ENCODE measurements at regions not wholly inside any gene's neighbourhood (a gene's known extent, or its start where the extent isn't known, plus 50 kb on each side); places are given as distances from the start of the nearest gene placed in this dataset.
A peak's percentile ranks its signal among the peaks of the same experiment; 100 is the strongest.
"Not testable (repeated sequence)": the region's sequence is repeated elsewhere in the genome, so short reads cannot be mapped to it uniquely, and the experiment has no call there.

GRCh38 chr2:193303464-193303863 is 1108.7 kb upstream of the TMEFF2 start:
- in situ Hi-C loops (cut with HindIII; ENCODE audit: low pct_ligation_motif_present, low pct_unique_long_range_greater_than_20kb, low sequenced_read_pairs): no loop called here
- DNase-seq: no peak

DNA sequence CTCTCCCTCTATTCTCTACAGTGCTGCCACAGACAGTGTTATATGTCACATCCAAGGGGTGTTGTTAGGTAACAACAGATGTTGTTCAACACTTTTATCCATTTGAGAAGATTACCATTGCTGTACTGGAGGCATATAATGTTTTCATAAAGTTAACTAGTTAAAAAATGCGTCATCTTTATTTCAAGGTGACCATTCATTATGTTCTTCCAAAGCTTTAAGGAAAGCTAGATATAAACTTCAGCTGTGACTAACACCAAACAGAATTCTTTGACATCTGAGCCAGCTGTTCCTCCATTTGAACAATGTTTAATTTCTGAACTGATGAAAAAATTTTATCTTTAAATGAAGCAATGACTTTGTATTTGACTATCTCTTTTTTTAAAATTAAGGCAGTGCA is 1099.6 kb upstream of the TMEFF2 start:
- in situ Hi-C loops (cut with HindIII; ENCODE audit: low pct_ligation_motif_present, low pct_unique_long_range_greater_than_20kb, low sequenced_read_pairs): no loop called here
- no peak for DNase-seq

DNA sequence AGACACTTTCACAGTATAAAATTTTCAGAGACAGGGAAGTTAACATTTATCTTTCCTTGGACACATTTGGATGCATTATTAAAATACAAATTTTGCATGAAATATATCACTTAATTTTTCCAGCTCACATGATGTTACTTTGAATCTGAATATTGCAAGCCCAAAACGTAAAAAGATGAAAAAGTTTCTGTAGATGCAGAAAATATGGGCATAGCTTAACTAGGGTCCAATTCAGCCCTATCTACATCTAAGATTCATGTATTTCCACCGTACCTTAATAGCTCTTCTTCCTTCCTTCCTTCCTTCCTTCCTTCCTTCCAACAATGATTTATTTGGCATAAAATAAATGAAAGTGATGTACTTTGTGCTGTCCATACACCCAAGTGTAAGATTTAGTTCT is 1084.6 kb upstream of the TMEFF2 start:
- DNase-seq: no peak
- in situ Hi-C loops (cut with HindIII; ENCODE audit: low pct_ligation_motif_present, low pct_unique_long_range_greater_than_20kb, low sequenced_read_pairs): no loop called here

GRCh38 chr2:193276988-193277387 is 1082.3 kb upstream of the TMEFF2 start:
- in situ Hi-C loops (cut with HindIII; ENCODE audit: low pct_ligation_motif_present, low pct_unique_long_range_greater_than_20kb, low sequenced_read_pairs): no loop called here
- DNase-seq: no peak

DNA sequence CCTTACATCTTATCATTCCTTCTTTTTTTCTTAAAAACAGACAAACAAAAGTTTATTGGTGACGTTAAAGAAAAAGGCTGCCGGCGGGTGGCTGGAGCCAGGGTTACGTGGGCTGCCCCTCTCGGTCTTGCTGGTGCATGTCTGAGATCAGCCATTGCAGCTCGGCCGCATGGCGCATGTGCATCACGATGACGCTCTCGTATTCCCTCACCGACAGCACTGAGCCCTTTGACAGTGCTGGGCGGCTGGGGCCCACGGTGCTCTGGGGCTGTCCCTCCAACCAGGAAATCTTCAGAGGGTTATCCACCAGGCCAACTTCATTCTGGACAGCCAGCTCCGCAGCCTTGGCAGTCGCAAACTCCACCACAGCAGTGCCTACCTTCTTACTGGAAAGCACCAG is 1081.8 kb upstream of the TMEFF2 start:
- in situ Hi-C loops (cut with HindIII; ENCODE audit: low pct_ligation_motif_present, low pct_unique_long_range_greater_than_20kb, low sequenced_read_pairs): no loop called here
- DNase-seq: no peak

- in situ Hi-C loops (cut with HindIII; ENCODE audit: low pct_ligation_motif_present, low pct_unique_long_range_greater_than_20kb, low sequenced_read_pairs): no loop called here
- no peak for DNase-seq
Measured at GRCh38 chr2:193276069-193276468, 1081.3 kb upstream of the TMEFF2 start.

DNA sequence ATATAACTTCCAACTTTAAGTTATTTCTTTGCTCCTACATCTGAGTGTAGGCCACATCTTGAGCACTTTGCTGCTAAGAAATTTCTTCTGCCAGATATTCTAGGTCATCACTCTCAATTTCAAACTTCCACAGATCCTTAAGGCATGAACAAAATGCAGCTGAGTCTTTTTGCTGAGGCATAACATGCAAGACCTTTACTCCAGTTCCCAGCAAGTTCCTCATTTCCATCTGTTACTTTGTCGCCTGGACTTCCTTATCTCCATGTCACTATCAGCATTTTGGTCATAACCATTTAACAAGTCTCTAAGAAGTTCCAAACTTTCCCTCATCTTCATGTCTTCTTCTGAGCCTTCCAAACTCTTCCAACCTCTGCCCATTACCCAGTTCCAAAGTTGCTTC is 1077.3 kb upstream of the TMEFF2 start:
- in situ Hi-C loops (cut with HindIII; ENCODE audit: low pct_ligation_motif_present, low pct_unique_long_range_greater_than_20kb, low sequenced_read_pairs): no loop called here
- no peak for DNase-seq

DNA sequence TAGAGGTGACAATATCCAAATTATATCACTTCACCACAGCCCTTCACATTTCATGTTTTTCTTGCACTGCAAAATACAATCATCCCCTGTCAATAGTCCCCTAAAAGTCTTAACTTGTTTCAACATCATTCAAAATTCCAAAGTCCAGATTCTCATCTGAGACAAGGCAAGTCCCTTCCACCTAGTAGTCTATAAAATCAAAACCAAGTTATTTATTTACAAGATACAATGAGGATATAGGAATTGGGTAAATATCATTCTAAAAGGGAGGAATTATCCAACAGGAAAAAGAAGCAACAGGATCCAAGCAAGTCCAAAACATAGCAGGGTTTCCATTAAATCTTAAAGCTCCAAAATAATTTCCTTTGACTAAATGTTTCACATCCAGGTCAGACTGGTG is 1076.1 kb upstream of the TMEFF2 start:
- in situ Hi-C loops (cut with HindIII; ENCODE audit: low pct_ligation_motif_present, low pct_unique_long_range_greater_than_20kb, low sequenced_read_pairs): no loop called here
- DNase-seq: no peak

DNA sequence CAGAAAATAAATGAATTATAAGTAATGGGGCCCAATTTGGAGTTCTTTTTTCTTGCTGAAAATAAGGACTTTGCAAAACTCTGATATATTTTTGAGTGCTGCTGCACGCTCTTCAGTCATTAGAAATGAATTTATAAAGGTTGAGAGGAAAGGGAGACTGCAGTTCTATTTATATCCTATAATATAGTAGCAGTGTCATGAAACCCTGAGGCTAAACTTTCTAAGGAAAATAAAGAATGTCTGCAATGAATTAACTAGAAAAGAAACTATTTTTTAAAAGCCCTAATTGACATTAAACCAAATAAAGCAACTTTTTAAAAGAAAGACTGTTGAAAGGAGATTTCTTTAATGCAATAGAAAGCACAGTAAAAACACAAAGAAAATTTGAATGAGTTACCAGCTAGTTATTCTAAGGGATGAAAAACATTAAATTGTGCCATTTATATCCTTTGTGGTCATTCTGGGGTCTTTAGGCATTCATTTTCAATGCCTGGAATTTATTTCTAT is 1072.8 kb upstream of the TMEFF2 start:
- no peak for DNase-seq
- in situ Hi-C loops (cut with HindIII; ENCODE audit: low pct_ligation_motif_present, low pct_unique_long_range_greater_than_20kb, low sequenced_read_pairs): no loop called here

- no peak for DNase-seq
- in situ Hi-C loops (cut with HindIII; ENCODE audit: low pct_ligation_motif_present, low pct_unique_long_range_greater_than_20kb, low sequenced_read_pairs): no loop called here
Measured at GRCh38 chr2:193253014-193253530, 1058.3 kb upstream of the TMEFF2 start.

GRCh38 chr2:193251909-193252308 is 1057.2 kb upstream of the TMEFF2 start:
- DNase-seq: no peak
- in situ Hi-C loops (cut with HindIII; ENCODE audit: low pct_ligation_motif_present, low pct_unique_long_range_greater_than_20kb, low sequenced_read_pairs): no loop called here

- no peak for DNase-seq
- in situ Hi-C loops (cut with HindIII; ENCODE audit: low pct_ligation_motif_present, low pct_unique_long_range_greater_than_20kb, low sequenced_read_pairs): no loop called here
Measured at GRCh38 chr2:193250389-193250788, 1055.7 kb upstream of the TMEFF2 start.

DNA sequence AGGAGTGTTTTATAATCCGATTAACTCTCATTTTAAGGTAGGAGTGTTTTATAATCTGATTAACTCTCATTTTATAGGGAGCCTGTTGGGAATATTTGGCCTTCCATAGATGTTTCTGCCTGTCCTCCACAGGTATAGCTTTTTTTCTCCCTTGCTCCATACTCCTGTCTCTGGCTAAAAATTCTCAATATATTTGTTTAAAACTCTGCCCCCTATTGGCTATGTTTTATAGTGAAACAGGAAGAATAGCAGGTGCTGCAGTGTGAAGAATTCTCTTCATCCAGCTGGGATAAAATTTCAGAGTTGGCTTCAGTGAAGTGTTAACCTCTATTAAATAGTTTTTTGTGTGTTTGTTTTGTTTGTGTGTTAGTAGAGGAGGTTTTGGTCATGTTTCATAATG is 1046.0 kb upstream of the TMEFF2 start:
- in situ Hi-C loops (cut with HindIII; ENCODE audit: low pct_ligation_motif_present, low pct_unique_long_range_greater_than_20kb, low sequenced_read_pairs): no loop called here
- peak; percentile 27 for DNase-seq

- DNase-seq: no peak
- in situ Hi-C loops (cut with HindIII; ENCODE audit: low pct_ligation_motif_present, low pct_unique_long_range_greater_than_20kb, low sequenced_read_pairs): no loop called here
Measured at GRCh38 chr2:193231634-193232033, 1036.9 kb upstream of the TMEFF2 start.

DNA sequence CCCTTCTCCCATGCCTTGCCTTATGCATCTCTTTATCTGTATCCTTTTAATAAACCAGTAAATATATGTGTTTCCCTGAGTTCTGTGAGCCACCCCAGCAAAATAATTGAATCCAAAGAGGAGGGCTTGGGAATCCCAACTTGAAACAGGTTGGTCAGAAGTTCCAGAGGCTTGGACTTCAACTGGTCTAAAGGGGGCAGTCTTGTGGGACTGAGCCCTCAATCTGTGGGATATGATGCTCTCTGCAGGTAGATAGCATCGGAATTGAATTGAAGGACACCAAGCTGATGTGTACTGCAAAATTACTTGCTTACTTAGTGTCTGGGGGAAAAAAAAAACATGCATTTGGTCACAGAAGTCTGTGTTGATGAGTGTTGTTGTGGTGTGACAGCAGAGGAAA is 1033.5 kb upstream of the TMEFF2 start:
- in situ Hi-C loops (cut with HindIII; ENCODE audit: low pct_ligation_motif_present, low pct_unique_long_range_greater_than_20kb, low sequenced_read_pairs): no loop called here
- no peak for DNase-seq

- in situ Hi-C loops (cut with HindIII; ENCODE audit: low pct_ligation_motif_present, low pct_unique_long_range_greater_than_20kb, low sequenced_read_pairs): no loop called here
- DNase-seq: no peak
Measured at GRCh38 chr2:193222454-193222853, 1027.7 kb upstream of the TMEFF2 start.

- no peak for DNase-seq
- in situ Hi-C loops (cut with HindIII; ENCODE audit: low pct_ligation_motif_present, low pct_unique_long_range_greater_than_20kb, low sequenced_read_pairs): no loop called here
Measured at GRCh38 chr2:193219413-193219812, 1024.7 kb upstream of the TMEFF2 start.

- no peak for DNase-seq
- in situ Hi-C loops (cut with HindIII; ENCODE audit: low pct_ligation_motif_present, low pct_unique_long_range_greater_than_20kb, low sequenced_read_pairs): no loop called here
Measured at GRCh38 chr2:193201583-193201982, 1006.9 kb upstream of the TMEFF2 start.

DNA sequence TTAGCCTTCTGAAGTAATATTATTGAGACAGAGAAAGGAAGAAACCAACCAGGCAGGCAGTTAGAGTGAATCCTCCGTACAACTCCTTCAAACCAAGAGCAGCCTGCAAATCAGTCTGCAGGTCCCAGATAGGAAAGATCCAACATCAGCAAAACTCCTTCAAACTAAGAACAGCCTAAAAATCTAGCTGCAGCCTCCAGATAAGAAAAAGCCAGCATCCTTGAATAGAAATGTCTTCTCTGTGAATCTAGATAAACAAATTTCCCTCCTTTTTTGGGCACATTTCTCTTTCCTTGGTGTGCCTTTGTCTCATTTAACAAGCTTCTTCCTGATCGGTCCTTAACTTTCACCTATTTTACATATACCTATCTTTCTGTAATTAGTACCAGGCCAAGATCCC is 1004.6 kb upstream of the TMEFF2 start:
- in situ Hi-C loops (cut with HindIII; ENCODE audit: low pct_ligation_motif_present, low pct_unique_long_range_greater_than_20kb, low sequenced_read_pairs): no loop called here
- DNase-seq: no peak

DNA sequence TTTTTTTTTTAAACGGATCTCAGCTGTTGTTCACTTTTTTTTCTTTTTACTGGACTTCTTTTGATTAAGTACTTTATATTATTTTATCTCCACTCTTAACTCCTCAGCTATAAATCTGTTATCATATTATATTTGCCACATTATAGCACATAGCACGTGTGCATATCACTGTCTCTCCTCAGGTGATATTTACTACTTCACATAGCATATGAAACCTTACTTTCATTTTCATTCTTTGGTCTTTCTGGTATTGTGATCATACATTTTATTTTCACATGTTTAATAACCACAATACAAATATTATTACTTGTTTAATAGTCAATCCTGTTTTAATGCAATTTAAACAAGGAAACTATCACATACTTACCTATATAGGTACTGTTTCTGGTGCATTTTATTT is 993.1 kb upstream of the TMEFF2 start:
- in situ Hi-C loops (cut with HindIII; ENCODE audit: low pct_ligation_motif_present, low pct_unique_long_range_greater_than_20kb, low sequenced_read_pairs): no loop called here
- DNase-seq: peak; percentile 24

GRCh38 chr2:193170981-193171380 is 976.2 kb upstream of the TMEFF2 start:
- DNase-seq; in situ Hi-C loops (cut with HindIII; ENCODE audit: low pct_ligation_motif_present, low pct_unique_long_range_greater_than_20kb, low sequenced_read_pairs): not testable (repeated sequence)

Data from ACHN (cell line).